ENCODE measurements at regions not wholly inside any gene's neighbourhood (a gene's known extent, or its start where the extent isn't known, plus 50 kb on each side); places are given as distances from the start of the nearest gene placed in this dataset.

GRCh38 chr9:23171479-23171878, 654.6 kb downstream of the ELAVL2 start:
- DNase-seq (ENCODE audit: low spot score), result no peak

GRCh38 chr9:23172206-23172605, 653.8 kb downstream of the ELAVL2 start:
- no peak for DNase-seq (ENCODE audit: low spot score)

- no peak for DNase-seq (ENCODE audit: low spot score)
These were observed 652.9 kb downstream of the ELAVL2 start for GRCh38 chr9:23172979-23173637.

- no peak for DNase-seq (ENCODE audit: low spot score)
These were observed 631.8 kb downstream of the ELAVL2 start for GRCh38 chr9:23194281-23194680.

GRCh38 chr9:23215688-23216087, 610.4 kb downstream of the ELAVL2 start:
- no peak for DNase-seq (ENCODE audit: low spot score)

- no peak for DNase-seq (ENCODE audit: low spot score)
These were observed 606.6 kb downstream of the ELAVL2 start for GRCh38 chr9:23219471-23219870.

- DNase-seq (ENCODE audit: low spot score), result no peak
These were observed 605.9 kb downstream of the ELAVL2 start for GRCh38 chr9:23220171-23220570.

- no peak for DNase-seq (ENCODE audit: low spot score)
These were observed 605.1 kb downstream of the ELAVL2 start for GRCh38 chr9:23220957-23221356.

GRCh38 chr9:23229890-23230317, 596.1 kb downstream of the ELAVL2 start:
- no peak for DNase-seq (ENCODE audit: low spot score)

GRCh38 chr9:23232831-23233230, 593.2 kb downstream of the ELAVL2 start:
- DNase-seq (ENCODE audit: low spot score), result no peak

- DNase-seq (ENCODE audit: low spot score), result no peak
These were observed 582.5 kb downstream of the ELAVL2 start for GRCh38 chr9:23243523-23243922.

GRCh38 chr9:23245067-23245466, 581.0 kb downstream of the ELAVL2 start:
- DNase-seq (ENCODE audit: low spot score), result no peak

- DNase-seq (ENCODE audit: low spot score), result no peak
These were observed 571.4 kb downstream of the ELAVL2 start for GRCh38 chr9:23254404-23255184.

- no peak for DNase-seq (ENCODE audit: low spot score)
These were observed 570.7 kb downstream of the ELAVL2 start for GRCh38 chr9:23255346-23255745.

- DNase-seq (ENCODE audit: low spot score), result no peak
These were observed 567.5 kb downstream of the ELAVL2 start for GRCh38 chr9:23258569-23258968.

- no peak for DNase-seq (ENCODE audit: low spot score)
These were observed 547.5 kb downstream of the ELAVL2 start for GRCh38 chr9:23278561-23278960.

- no peak for DNase-seq (ENCODE audit: low spot score)
These were observed 538.6 kb downstream of the ELAVL2 start for GRCh38 chr9:23287390-23287789.

- DNase-seq (ENCODE audit: low spot score), result no peak
These were observed 537.5 kb downstream of the ELAVL2 start for GRCh38 chr9:23288545-23288944.

- DNase-seq (ENCODE audit: low spot score), result no peak
These were observed 535.1 kb downstream of the ELAVL2 start for GRCh38 chr9:23290973-23291372.

- DNase-seq (ENCODE audit: low spot score), result no peak
These were observed 523.8 kb downstream of the ELAVL2 start for GRCh38 chr9:23302281-23302680.

- DNase-seq (ENCODE audit: low spot score), result no peak
These were observed 519.3 kb downstream of the ELAVL2 start for GRCh38 chr9:23306731-23307130.

- DNase-seq (ENCODE audit: low spot score), result no peak
These were observed 518.1 kb downstream of the ELAVL2 start for GRCh38 chr9:23307731-23308513.

GRCh38 chr9:23309800-23310199, 516.2 kb downstream of the ELAVL2 start:
- no peak for DNase-seq (ENCODE audit: low spot score)

Measured in SW480 (cell line).